ENCODE measurements at regions not wholly inside any gene's neighbourhood (a gene's known extent, or its start where the extent isn't known, plus 50 kb on each side); places are given as distances from the start of the nearest gene placed in this dataset.

- TF ChIP-seq CTCF (conservative IDR thresholded peaks at IDR 0.05; ENCODE audit: low read length) (no peak), EZH2phosphoT487 (IDR thresholded peaks at IDR 0.05; ENCODE audit: borderline replicate concordance) (no peak)
Observed at GRCh38 chr9:107954312-107954711, 464.7 kb upstream of the KLF4 start.

Measured in Loucy (cell line).